Heart right ventricle (tissue), 16 donors: ENCODE measurements at regions not wholly inside any gene's neighbourhood (a gene's known extent, or its start where the extent isn't known, plus 50 kb on each side); places are given as distances from the start of the nearest gene placed in this dataset.

ENCODE experiments used
- ATAC-seq, 8 donors: fragments of 200-7000 bp; cut with Tn5 transposase; one replicate each; pipeline ENCODE4 v1.9.1; 2020; ENCODE audit warnings: mild to moderate bottlenecking in 8 of 8, moderate library complexity in 8 of 8, moderate number of reproducible peaks in 1 of 8
- DNase-seq, 2 donors: peaks; one replicate each; pipeline ENCODE4 v3.0.0-alpha.2; 2020
- H3K27ac ChIP-seq, 10 donors: fragments of 200-600 bp; sonication (generic) in 2 of 10; one replicate each; pipeline versions ENCODE4 v1.5.0 to v1.8.0; 2020 to 2022; ENCODE audit warnings: mild to moderate bottlenecking in 3 of 10
- H3K27me3 ChIP-seq, 7 donors: fragments of 200-600 bp; one replicate each; pipeline ENCODE4 v1.8.0; 2021 to 2022; ENCODE audit warnings: mild to moderate bottlenecking in 2 of 7
- H3K36me3 ChIP-seq, 9 donors: fragments of 200-600 bp; sonication (generic) in 1 of 9; one replicate each; pipeline versions ENCODE4 v1.5.0 to v1.8.0; 2020 to 2022; ENCODE audit warnings: mild to moderate bottlenecking in 2 of 9
- H3K4me1 ChIP-seq, 9 donors: fragments of 200-600 bp; sonication (generic) in 1 of 9; one replicate each; pipeline versions ENCODE4 v1.5.0 to v1.8.0; 2020 to 2022; ENCODE audit warnings: mild to moderate bottlenecking in 4 of 9
- H3K4me3 ChIP-seq, 10 donors: fragments of 200-600 bp; sonication (generic) in 2 of 10; one replicate each; pipeline versions ENCODE4 v1.5.0 to v1.8.0; 2020 to 2022; ENCODE audit warnings: mild to moderate bottlenecking in 7 of 10, moderate library complexity in 2 of 10
- H3K9me3 ChIP-seq, 11 donors: fragments of 200-600 bp in 10 of 11; sonication (generic) in 2 of 11; one replicate each; pipeline versions ENCODE4 v1.5.0 to v1.8.0; 2013 to 2022; ENCODE audit warnings: mild to moderate bottlenecking in 2 of 11, control low read depth in 1 of 11, moderate library complexity in 1 of 11
- CTCF ChIP-seq, 9 donors: fragments of 200-600 bp; sonication (generic) in 2 of 9; IDR thresholded peaks; one replicate each; pipeline versions ENCODE4 v1.5.0 to v1.8.0; 2021 to 2022; ENCODE audit warnings: antibody characterized with exemption in 9 of 9, mild to moderate bottlenecking in 5 of 9, moderate library complexity in 1 of 9
- WGBS, 2 donors: extraction: QIAGEN DNeasy Blood & Tissue Kit; methylation state at CpG; one replicate each; pipeline ENCODE4 v1.1.7; 2013; ENCODE audit warnings: inconsistent platforms in 1 of 2; 5-methylcytosine and 5-hydroxymethylcytosine counted together
- intact Hi-C, 10 donors: fragments of 100-400 bp; cut with DNase I; formaldehyde crosslinking; loops; one replicate each; pipeline versions ENCODE4 v1.11.1 to v1.14.2; 2022
- donor health status: Arrhythmogenic right ventricular cardiomyopathy.
- donor health status: ischemic (EF 13 %, LVEDD 7.1; RV severe dilation, severe dysfunction).
- donor health status: healthy with polysubstance abuse.
- donor health status: DM: no; HTN: yes; CAD: no.
- donor health status: DM: no; HTN: no; CAD: no.
- donor health status: ischemic (EF 25% LVEDD 6.9; RV normal size, moderate dysfunction).
- donor health status: ischemic (EF 25% LVEDD 5.7; RV mildly dilated, moderate dysfunction).
- donor health status: healthy.
- donor health status: DM: yes; HTN: yes; CAD: no.
- donor health status: Ischemic cardiomyopathy.
- donor health status: ischemic (EF 35%, LVEDD 5.7; RV mildly dilated, moderate dysfunction).
- donor health status: nonischemic (EF 11% LVEDD 7.7; RV severe dilation, severe dysfunction).
- donor health status: DM: yes; HTN: yes; CAD: no.
- donor health status: PGD.
- donor health status: ischemic (EF 29% LVEDD 5.4; RV normal size, mild dysfunction).
- donor health status: nonischemic (EF 23%, LVEDD 6.1; RV moderate dilation, normal function).

GRCh38 chr14:97788364-97788763, 991.2 kb downstream of the VRK1 start:
- Histone ChIP-seq H3K4me3 (no peak overlapping the region), H3K27me3 (no peaks in the 10 kb centered on the region), H3K9me3 (no peaks in the 10 kb centered on the region), H3K36me3 (no peaks in the 10 kb centered on the region), H3K4me1 (no peaks in the 10 kb centered on the region), H3K27ac (no peak overlapping the region)
- no peak for ATAC-seq
- no peak for TF ChIP-seq CTCF (IDR thresholded peaks at IDR 0.05)
- DNase-seq, result no peak
- intact Hi-C loops, result no loop called here

GRCh38 chr14:97788846-97789526, 991.8 kb downstream of the VRK1 start:
- TF ChIP-seq CTCF (IDR thresholded peaks at IDR 0.05), result no peak
- Histone ChIP-seq H3K27ac (no peak overlapping the region), H3K9me3 (no peaks in the 10 kb centered on the region), H3K4me3 (no peak overlapping the region), H3K4me1 (no peaks in the 10 kb centered on the region), H3K36me3 (no peaks in the 10 kb centered on the region), H3K27me3 (no peaks in the 10 kb centered on the region)
- WGBS, 2 donors, result 91 to 92% methylated on average over 7 of the region's 7 CpGs
- ATAC-seq (no peak), DNase-seq (no peak)
- intact Hi-C loops, result no loop called here

GRCh38 chr14:97791072-97791471, 993.9 kb downstream of the VRK1 start:
- Histone ChIP-seq H3K27me3 (no peaks in the 10 kb centered on the region), H3K9me3 (no peaks in the 10 kb centered on the region), H3K27ac (no peak overlapping the region), H3K4me3 (no peak overlapping the region), H3K36me3 (no peaks in the 10 kb centered on the region), H3K4me1 (no peaks in the 10 kb centered on the region)
- intact Hi-C loops, result no loop called here
- DNase-seq (no peak), ATAC-seq (no peak)
- WGBS, 2 donors, result 78 to 81% methylated on average over 6 of the region's 6 CpGs
- TF ChIP-seq CTCF (IDR thresholded peaks at IDR 0.05), result no peak

- no peak overlapping the region for H3K4me3 ChIP-seq
- intact Hi-C loops, result no loop called here
- no peak for DNase-seq
- no peak overlapping the region for H3K27ac ChIP-seq
- H3K27me3 ChIP-seq, result no peaks in the 10 kb centered on the region
- H3K9me3 ChIP-seq, result no peaks in the 10 kb centered on the region
- no peaks in the 10 kb centered on the region for H3K4me1 ChIP-seq
- H3K36me3 ChIP-seq, result no peaks in the 10 kb centered on the region
- no peak for TF ChIP-seq CTCF (IDR thresholded peaks at IDR 0.05)
- WGBS, 2 donors, result 88% methylated on average over 8 of the region's 8 CpGs
- ATAC-seq, result no peak
Measured at GRCh38 chr14:97791906-97792305, 994.7 kb downstream of the VRK1 start.
